Skeletal muscle satellite cell (primary cell): ENCODE measurements at regions not wholly inside any gene's neighbourhood (a gene's known extent, or its start where the extent isn't known, plus 50 kb on each side); places are given as distances from the start of the nearest gene placed in this dataset.

ENCODE experiments used
- H3K27me3 ChIP-seq: 2 replicates; pipeline ENCODE4 v1.7.0; 2013; ENCODE audit warnings: low read length; ENCODE audit not compliant: control insufficient read depth, insufficient read depth
- H3K36me3 ChIP-seq: 2 replicates; pipeline ENCODE4 v1.7.0; 2013; ENCODE audit warnings: mild to moderate bottlenecking, control low read depth, low read length; ENCODE audit not compliant: insufficient read depth
- H3K4me1 ChIP-seq: 2 replicates; pipeline ENCODE4 v1.7.0; 2013; ENCODE audit warnings: low read length; ENCODE audit not compliant: control insufficient read depth, insufficient read depth
- H3K4me2 ChIP-seq: 2 replicates; pipeline ENCODE4 v1.7.0; 2013; ENCODE audit warnings: mild to moderate bottlenecking, low read length
- H3K4me3 ChIP-seq: 2 replicates; pipeline ENCODE4 v1.7.0; 2013; ENCODE audit warnings: low read length
- H3K9ac ChIP-seq: 2 replicates; pipeline ENCODE4 v1.7.0; 2013; ENCODE audit warnings: mild to moderate bottlenecking, low read depth, low read length, moderate library complexity
- H3K9me3 ChIP-seq: replicated peaks from 2 replicates; pipeline ENCODE4 v1.7.0; 2013; ENCODE audit warnings: mild to moderate bottlenecking, control low read depth, low read length

DNA sequence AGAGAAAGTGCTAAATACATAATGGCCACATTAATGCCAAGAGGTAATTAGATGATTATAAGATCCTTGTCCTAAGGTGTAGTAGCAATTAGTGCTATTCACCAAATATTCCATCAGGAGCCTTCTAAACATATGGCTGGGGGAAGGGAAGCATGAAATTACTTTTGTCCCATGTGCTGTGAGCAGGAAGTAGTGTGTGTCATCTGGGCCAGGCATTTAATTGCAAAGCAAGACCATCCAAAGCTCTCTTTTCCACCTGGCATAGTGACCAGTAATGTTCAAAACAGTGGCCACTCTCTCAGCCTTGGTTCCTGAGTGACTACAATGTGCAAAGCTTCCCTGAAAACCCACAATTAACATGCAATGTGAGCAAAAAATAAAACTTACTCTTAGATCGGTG lies 144.2 kb upstream of the FAM241A start:
- no peaks in the 10 kb centered on the region for H3K4me1 ChIP-seq
- H3K4me2 ChIP-seq, result no peak overlapping the region
- H3K9ac ChIP-seq, result no peak overlapping the region
- H3K4me3 ChIP-seq, result no peak overlapping the region
- no peaks in the 10 kb centered on the region for H3K36me3 ChIP-seq
- H3K27me3 ChIP-seq, result peaks cover 6% of the 10 kb centered on the region
- no peaks in the 10 kb centered on the region for H3K9me3 ChIP-seq

DNA sequence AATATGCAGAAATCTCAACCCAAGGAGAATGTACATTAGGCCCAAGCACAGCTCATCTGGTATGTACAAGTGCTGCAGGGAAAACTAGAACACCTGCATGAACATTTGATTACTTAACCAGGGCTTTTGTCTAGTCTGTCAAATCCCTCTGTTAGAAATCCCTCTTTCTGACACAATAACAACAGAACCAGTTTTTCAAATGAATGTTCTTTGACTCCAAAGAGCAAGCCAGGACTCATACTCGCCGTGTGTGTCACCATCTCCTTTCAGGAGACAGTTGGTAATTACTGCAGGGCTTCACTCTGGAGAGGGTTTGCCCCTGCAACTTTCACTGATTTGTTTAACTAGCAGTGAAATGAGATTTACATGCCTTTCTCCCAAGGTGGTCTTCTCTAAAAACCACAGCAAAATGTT lies 143.0 kb upstream of the FAM241A start:
- Histone ChIP-seq H3K4me1 (no peaks in the 10 kb centered on the region), H3K9ac (no peak overlapping the region), H3K4me2 (no peak overlapping the region), H3K9me3 (no peaks in the 10 kb centered on the region), H3K27me3 (no peaks in the 10 kb centered on the region), H3K36me3 (no peaks in the 10 kb centered on the region), H3K4me3 (no peak overlapping the region)

DNA sequence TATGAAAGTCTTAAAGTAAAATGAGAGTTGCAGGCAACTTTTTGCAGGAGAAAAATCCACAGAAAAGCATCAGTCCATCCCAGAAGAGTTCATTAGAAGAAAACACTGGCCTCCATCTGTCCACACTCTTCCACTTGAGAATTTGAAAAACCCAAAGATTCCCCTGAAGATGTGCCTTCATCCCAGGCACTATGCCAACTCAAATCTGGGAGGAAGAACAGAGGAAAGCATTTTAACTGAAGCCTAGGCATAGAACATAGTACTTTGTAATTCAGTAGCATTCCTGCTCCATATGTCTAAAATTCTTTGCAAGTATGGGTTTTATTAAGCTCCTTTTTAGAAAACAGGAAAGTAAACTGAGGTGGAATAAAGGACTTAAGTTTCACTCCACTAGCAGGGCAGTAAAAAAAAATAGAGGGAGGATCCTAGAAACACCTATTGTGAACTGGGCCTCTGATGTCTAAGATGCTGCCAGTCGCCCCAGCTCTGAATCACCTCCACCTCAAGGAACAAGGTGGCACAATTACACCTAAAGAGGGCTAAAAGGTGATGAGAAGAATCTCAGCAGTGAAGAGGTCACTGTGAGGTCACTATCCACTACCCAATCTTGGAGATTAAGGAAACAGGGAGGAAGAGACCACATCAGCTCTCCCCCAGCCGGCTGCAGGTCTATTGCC lies 141.9 kb upstream of the FAM241A start:
- H3K4me2 ChIP-seq, result no peak overlapping the region
- no peak overlapping the region for H3K4me3 ChIP-seq
- no peaks in the 10 kb centered on the region for H3K27me3 ChIP-seq
- H3K9ac ChIP-seq, result no peak overlapping the region
- no peaks in the 10 kb centered on the region for H3K9me3 ChIP-seq
- no peaks in the 10 kb centered on the region for H3K4me1 ChIP-seq
- no peaks in the 10 kb centered on the region for H3K36me3 ChIP-seq

DNA sequence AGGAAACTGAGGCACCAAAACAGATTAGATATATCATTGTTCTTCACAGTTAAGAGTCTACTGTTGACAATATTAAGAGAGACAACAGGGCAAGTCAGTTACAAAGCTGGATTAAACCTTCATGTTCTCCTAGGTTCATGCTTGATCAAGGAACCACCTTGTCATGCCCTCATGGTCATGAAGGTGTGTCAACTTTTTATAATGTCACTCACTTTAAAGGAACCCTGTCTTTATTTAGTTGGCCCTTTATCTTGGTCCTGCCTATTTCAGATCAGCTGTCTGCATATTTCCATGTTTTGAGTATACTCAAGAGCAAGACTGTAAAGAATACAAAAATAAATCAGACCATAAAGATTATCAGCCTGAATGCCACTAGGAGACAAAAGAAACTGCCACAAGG lies 140.2 kb upstream of the FAM241A start:
- Histone ChIP-seq H3K4me3 (no peak overlapping the region), H3K9ac (no peak overlapping the region), H3K4me1 (no peaks in the 10 kb centered on the region)

DNA sequence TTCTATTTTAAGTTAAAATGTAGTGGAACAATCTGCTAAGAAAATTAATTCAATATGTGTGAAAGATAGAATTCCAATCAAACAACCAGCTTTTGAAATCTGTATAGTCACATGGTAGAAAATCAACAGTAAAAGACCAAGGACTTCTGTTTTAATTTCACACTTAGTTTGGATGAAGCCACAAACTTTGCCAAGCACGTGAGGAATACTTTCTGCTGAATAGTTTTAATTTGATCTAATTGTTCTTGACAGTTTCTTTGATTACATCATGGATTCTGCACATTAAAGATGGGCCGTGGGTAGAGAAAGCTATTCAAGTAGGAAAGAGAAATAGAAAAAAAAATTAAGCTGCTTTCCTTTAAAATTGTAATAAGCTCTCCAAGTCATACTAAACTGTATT lies 137.9 kb upstream of the FAM241A start:
- no peaks in the 10 kb centered on the region for H3K4me1 ChIP-seq
- H3K9me3 ChIP-seq, result no peaks in the 10 kb centered on the region
- no peaks in the 10 kb centered on the region for H3K36me3 ChIP-seq
- H3K4me3 ChIP-seq, result no peak overlapping the region
- no peaks in the 10 kb centered on the region for H3K27me3 ChIP-seq
- no peak overlapping the region for H3K4me2 ChIP-seq
- H3K9ac ChIP-seq, result no peak overlapping the region

More for the DNA sequence above, 140.2 kb upstream of the FAM241A start:
- Histone ChIP-seq H3K36me3 (no peaks in the 10 kb centered on the region), H3K27me3 (no peaks in the 10 kb centered on the region), H3K9me3 (no peaks in the 10 kb centered on the region), H3K4me2 (no peak overlapping the region)

DNA sequence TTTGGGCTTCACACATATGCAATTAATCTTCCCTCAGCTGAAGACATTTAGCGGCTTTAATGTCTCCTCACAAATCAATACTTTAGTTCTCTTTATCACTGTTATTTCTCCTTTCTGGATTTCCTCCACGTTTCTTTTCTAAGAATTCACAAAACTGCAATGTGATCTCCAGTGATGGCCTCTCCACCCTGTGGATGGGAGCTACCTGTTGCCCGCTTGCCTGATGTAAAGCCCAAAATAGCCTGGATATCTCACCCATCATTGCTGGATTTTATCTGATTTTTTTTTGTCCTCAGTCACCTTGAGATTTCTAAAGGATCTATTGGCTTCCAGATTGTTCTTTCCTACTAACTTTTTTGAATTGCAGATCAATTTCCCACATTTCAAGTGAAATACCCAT lies 129.3 kb upstream of the FAM241A start:
- Histone ChIP-seq H3K9ac (no peak overlapping the region), H3K4me3 (no peak overlapping the region), H3K27me3 (no peaks in the 10 kb centered on the region), H3K9me3 (no peaks in the 10 kb centered on the region), H3K4me2 (no peak overlapping the region), H3K36me3 (no peaks in the 10 kb centered on the region), H3K4me1 (no peaks in the 10 kb centered on the region)

DNA sequence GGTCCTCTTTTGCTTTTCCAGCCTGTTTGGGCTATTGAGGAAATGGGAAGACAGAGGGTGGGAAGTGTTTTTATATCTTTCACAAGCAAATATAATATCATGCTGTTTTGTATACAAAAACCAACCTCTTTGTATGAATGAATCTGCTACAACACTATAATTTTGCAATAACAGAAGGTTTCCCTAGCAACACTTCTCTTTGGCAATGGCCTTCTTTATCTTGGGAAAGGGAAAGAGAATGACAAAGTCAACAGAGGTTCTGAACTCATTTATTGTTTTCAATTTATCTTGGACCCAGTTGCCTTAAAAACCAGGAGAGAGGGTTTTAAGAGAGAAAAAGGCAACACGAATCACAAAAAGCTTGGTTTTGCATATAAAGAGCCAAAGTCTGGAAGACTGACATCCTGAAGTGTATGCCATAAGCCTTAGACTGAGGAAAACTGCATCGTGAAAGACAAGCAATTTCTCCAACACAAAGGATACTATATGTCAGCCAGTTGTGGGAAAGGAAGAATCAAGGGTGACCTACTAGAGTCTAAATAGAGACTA lies 121.8 kb upstream of the FAM241A start:
- H3K4me2 ChIP-seq, result no peak overlapping the region
- no peaks in the 10 kb centered on the region for H3K9me3 ChIP-seq
- no peak overlapping the region for H3K9ac ChIP-seq
- no peaks in the 10 kb centered on the region for H3K36me3 ChIP-seq
- no peaks in the 10 kb centered on the region for H3K4me1 ChIP-seq
- no peaks in the 10 kb centered on the region for H3K27me3 ChIP-seq
- H3K4me3 ChIP-seq, result no peak overlapping the region

DNA sequence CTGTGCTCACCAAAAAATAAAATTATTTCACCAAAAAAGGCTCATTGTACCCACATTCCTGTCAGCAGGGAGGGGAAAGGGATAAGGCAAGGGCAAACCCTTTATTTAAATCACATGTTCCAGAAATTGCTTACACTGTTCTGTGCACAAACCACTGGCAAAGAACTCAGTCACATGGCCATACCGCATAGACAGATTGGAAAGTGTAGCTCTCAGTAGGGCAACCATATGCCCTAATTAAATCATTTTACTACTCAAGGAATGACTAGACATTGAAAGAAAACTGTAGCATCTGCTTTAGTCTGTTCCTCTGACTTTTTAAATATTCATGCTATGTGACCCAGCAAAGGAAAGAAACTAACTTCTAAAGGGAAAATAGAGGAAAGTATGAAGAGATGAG lies 119.2 kb upstream of the FAM241A start:
- no peak overlapping the region for H3K4me2 ChIP-seq
- peaks cover 16% of the 10 kb centered on the region for H3K4me1 ChIP-seq
- no peaks in the 10 kb centered on the region for H3K27me3 ChIP-seq
- no peaks in the 10 kb centered on the region for H3K36me3 ChIP-seq
- no peaks in the 10 kb centered on the region for H3K9me3 ChIP-seq
- H3K9ac ChIP-seq, result no peak overlapping the region
- no peak overlapping the region for H3K4me3 ChIP-seq

DNA sequence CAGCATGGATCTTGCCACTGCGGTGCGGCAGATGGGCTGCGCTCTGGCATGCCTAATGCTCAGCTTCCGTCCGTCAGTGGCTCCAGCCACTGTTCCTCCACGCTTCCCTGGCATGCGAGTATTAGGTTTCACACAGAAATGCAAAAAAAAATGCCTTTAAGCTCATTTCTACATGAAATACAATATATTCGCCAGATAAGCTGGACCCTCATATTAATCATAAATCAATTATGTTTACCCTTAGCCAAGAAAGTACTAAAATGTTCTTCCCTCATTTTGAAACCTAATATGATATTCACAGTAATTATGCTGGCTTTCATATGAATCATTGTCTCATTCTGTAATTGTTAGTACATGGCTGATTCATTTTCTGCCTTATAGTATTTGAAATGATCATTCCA lies 115.5 kb upstream of the FAM241A start:
- H3K4me2 ChIP-seq, result peak overlapping the region; percentile 79
- H3K9ac ChIP-seq, result no peak overlapping the region
- H3K36me3 ChIP-seq, result no peaks in the 10 kb centered on the region
- H3K9me3 ChIP-seq, result no peaks in the 10 kb centered on the region
- H3K4me1 ChIP-seq, result peaks cover 16% of the 10 kb centered on the region
- no peaks in the 10 kb centered on the region for H3K27me3 ChIP-seq
- H3K4me3 ChIP-seq, result peak overlapping the region; percentile 58

DNA sequence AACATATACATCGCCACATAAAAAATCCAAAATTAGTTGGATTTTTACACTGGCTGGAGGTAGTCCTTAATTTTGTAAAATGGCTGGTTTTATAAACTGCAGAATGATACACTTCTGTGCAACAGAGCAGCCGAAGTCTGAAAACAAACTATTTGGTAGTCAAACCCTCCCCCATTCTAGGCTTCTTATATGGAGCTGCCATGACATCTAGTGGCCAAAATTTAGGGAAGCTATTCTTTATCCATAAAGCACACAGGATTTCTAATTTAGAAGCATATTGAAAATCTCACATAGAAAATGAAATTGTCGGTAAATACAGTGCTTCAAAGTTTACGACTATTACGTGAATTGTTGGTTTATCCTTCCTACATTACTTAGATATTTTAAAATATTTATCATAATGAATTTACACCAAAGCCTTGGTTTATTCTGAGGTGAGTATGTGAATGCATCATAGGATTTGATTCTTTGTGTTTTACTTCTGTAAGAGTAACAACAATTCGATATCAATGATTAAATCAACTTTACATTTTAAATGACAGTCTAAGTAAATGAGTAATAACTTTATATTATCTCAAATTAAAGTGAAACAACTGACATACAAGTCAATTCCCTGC lies 113.4 kb upstream of the FAM241A start:
- Histone ChIP-seq H3K27me3 (no peaks in the 10 kb centered on the region), H3K4me2 (no peak overlapping the region), H3K4me1 (peaks cover 16% of the 10 kb centered on the region), H3K9me3 (no peaks in the 10 kb centered on the region), H3K9ac (no peak overlapping the region), H3K36me3 (no peaks in the 10 kb centered on the region), H3K4me3 (no peak overlapping the region)

DNA sequence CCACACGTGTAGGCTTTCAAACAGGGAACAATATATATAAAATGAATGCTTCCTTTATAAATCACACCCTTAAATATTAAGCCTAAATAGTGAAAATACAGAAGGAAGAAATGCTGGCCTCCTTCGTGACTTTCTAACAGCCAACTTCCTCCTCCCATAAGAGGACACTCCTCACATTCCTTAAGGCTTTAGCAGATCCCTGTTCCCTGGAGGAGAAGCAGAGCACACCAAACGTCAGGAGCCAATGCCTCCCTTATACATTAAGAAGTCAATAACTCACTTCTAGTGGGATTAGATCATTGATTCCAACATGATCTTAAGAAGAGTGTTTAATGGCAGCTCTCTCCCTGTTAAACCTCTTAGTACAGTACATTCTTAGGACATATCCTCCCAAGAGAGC lies 108.4 kb upstream of the FAM241A start:
- Histone ChIP-seq H3K9me3 (no peaks in the 10 kb centered on the region), H3K27me3 (no peaks in the 10 kb centered on the region), H3K4me3 (no peak overlapping the region), H3K4me2 (no peak overlapping the region), H3K9ac (no peak overlapping the region), H3K36me3 (no peaks in the 10 kb centered on the region), H3K4me1 (no peaks in the 10 kb centered on the region)

DNA sequence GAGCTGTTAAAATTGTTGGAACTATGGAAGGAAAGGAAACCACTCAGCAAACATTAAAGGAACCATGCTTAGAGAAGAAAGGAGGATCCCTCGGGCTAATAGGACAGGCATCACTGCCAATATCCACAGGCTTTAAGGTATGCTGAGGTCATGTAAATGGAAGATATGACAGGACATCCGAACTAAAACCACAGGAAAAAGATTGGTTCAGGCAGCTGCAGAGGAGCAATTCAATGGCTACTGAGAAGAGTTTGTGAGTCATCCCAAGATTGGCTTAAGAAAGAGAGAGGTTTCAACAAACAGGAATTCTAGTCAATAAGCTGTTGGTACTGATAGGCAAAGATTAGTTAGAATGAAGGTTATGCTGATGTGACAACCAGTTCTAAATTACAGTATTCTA lies 106.4 kb upstream of the FAM241A start:
- no peaks in the 10 kb centered on the region for H3K36me3 ChIP-seq
- no peak overlapping the region for H3K4me3 ChIP-seq
- no peaks in the 10 kb centered on the region for H3K27me3 ChIP-seq
- no peaks in the 10 kb centered on the region for H3K9me3 ChIP-seq
- H3K9ac ChIP-seq, result no peak overlapping the region
- no peaks in the 10 kb centered on the region for H3K4me1 ChIP-seq
- H3K4me2 ChIP-seq, result no peak overlapping the region
